ENCODE measurements at regions not wholly inside any gene's neighbourhood (a gene's known extent, or its start where the extent isn't known, plus 50 kb on each side); places are given as distances from the start of the nearest gene placed in this dataset.
"Not testable (repeated sequence)": the region's sequence is repeated elsewhere in the genome, so short reads cannot be mapped to it uniquely, and the experiment has no call there.

- DNase-seq, result no peak
Observed at GRCh38 chr14:87304404-87304803, 688.6 kb downstream of the GALC start.

- DNase-seq, result no peak
Observed at GRCh38 chr14:87286826-87287225, 706.2 kb downstream of the GALC start.

GRCh38 chr14:87286191-87286590 lies 706.8 kb downstream of the GALC start:
- DNase-seq, result no peak

- no peak for DNase-seq
Observed at GRCh38 chr14:87285506-87285905, 707.5 kb downstream of the GALC start.

GRCh38 chr14:87283547-87283946 lies 709.4 kb downstream of the GALC start:
- no peak for DNase-seq

GRCh38 chr14:87282266-87282665 lies 710.7 kb downstream of the GALC start:
- DNase-seq, result no peak

GRCh38 chr14:87278415-87278814 lies 714.6 kb downstream of the GALC start:
- no peak for DNase-seq

- no peak for DNase-seq
Observed at GRCh38 chr14:87271331-87271730, 721.7 kb downstream of the GALC start.

- DNase-seq, result no peak
Observed at GRCh38 chr14:87268997-87269396, 724.0 kb downstream of the GALC start.

- DNase-seq, result no peak
Observed at GRCh38 chr14:87264796-87265195, 728.2 kb downstream of the GALC start.

- DNase-seq, result no peak
Observed at GRCh38 chr14:87264272-87264785, 728.7 kb downstream of the GALC start.

GRCh38 chr14:87261621-87262020 lies 731.4 kb downstream of the GALC start:
- no peak for DNase-seq

GRCh38 chr14:87260460-87260859 lies 732.5 kb downstream of the GALC start:
- DNase-seq, result no peak

- no peak for DNase-seq
Observed at GRCh38 chr14:87257421-87257820, 735.6 kb downstream of the GALC start.

GRCh38 chr14:87255058-87255457 lies 737.9 kb downstream of the GALC start:
- DNase-seq, result no peak

GRCh38 chr14:87254331-87254874 lies 738.6 kb downstream of the GALC start:
- DNase-seq, result no peak

- not testable (repeated sequence) for DNase-seq
Observed at GRCh38 chr14:87253791-87254190, 739.2 kb downstream of the GALC start.

GRCh38 chr14:87252103-87252502 lies 740.9 kb downstream of the GALC start:
- no peak for DNase-seq

GRCh38 chr14:87251011-87251410 lies 742.0 kb downstream of the GALC start:
- no peak for DNase-seq

- no peak for DNase-seq
Observed at GRCh38 chr14:87241018-87241768, 751.8 kb downstream of the GALC start.

- not testable (repeated sequence) for DNase-seq
Observed at GRCh38 chr14:87240319-87240718, 752.7 kb downstream of the GALC start.

GRCh38 chr14:87233806-87234384 lies 759.1 kb downstream of the GALC start:
- DNase-seq, result no peak

- no peak for DNase-seq
Observed at GRCh38 chr14:87233266-87233665, 759.7 kb downstream of the GALC start.

- DNase-seq, result no peak
Observed at GRCh38 chr14:87231336-87232026, 761.5 kb downstream of the GALC start.
